Hepatocyte (in vitro differentiated cells): ENCODE measurements at regions not wholly inside any gene's neighbourhood (a gene's known extent, or its start where the extent isn't known, plus 50 kb on each side); places are given as distances from the start of the nearest gene placed in this dataset.

ENCODE experiments used
- DNase-seq: peaks from one replicate; pipeline ENCODE4 v3.0.0-alpha.2; 2016; ENCODE audit warnings: low spot score
- H2AFZ ChIP-seq: fragments of 200-600 bp; sonication (generic); 2 replicates; pipeline ENCODE4 v1.6.0; 2016; ENCODE audit warnings: antibody characterized with exemption, mild to moderate bottlenecking
- H3K27ac ChIP-seq: fragments of 200-600 bp; sonication (generic); 2 replicates; pipeline ENCODE4 v1.5.1; 2016; ENCODE audit warnings: mild to moderate bottlenecking
- H3K27me3 ChIP-seq: fragments of 200-600 bp; sonication (generic); 2 replicates; pipeline ENCODE4 v1.6.1; 2016
- H3K36me3 ChIP-seq: fragments of 200-600 bp; sonication (generic); replicated peaks from 2 replicates; pipeline ENCODE4 v1.5.1; 2016; ENCODE audit warnings: low read depth; ENCODE audit not compliant: insufficient read depth
- H3K4me1 ChIP-seq: fragments of 200-600 bp; sonication (generic); 2 replicates; pipeline ENCODE4 v1.5.1; 2016; ENCODE audit warnings: mild to moderate bottlenecking, moderate library complexity; ENCODE audit not compliant: insufficient read depth
- H3K4me2 ChIP-seq: fragments of 200-600 bp; sonication (generic); 2 replicates; pipeline ENCODE4 v1.6.0; 2016
- H3K4me3 ChIP-seq: fragments of 200-600 bp; sonication (generic); 2 replicates; pipeline ENCODE4 v1.5.1; 2016; ENCODE audit warnings: mild to moderate bottlenecking
- H3K79me2 ChIP-seq: fragments of 200-600 bp; sonication (generic); 2 replicates; pipeline ENCODE4 v1.6.0; 2017; ENCODE audit warnings: mild to moderate bottlenecking
- H3K9me2 ChIP-seq: fragments of 200-600 bp; sonication (generic); replicated peaks from 2 replicates; pipeline ENCODE4 v1.6.0; 2017; ENCODE audit warnings: mild to moderate bottlenecking; ENCODE audit not compliant: insufficient read depth
- H3K9me3 ChIP-seq: fragments of 200-600 bp; sonication (generic); 2 replicates; pipeline ENCODE4 v1.5.1; 2016; ENCODE audit warnings: low read depth, mild to moderate bottlenecking
- H4K20me1 ChIP-seq: fragments of 200-600 bp; sonication (generic); 2 replicates; pipeline ENCODE4 v1.6.0; 2016; ENCODE audit warnings: mild to moderate bottlenecking; ENCODE audit not compliant: insufficient read depth, poor library complexity, severe bottlenecking
- CTCF ChIP-seq: fragments of 200-600 bp; sonication (generic); IDR thresholded peaks from 2 replicates; pipeline ENCODE4 v1.5.1; 2016; ENCODE audit warnings: antibody characterized with exemption, mild to moderate bottlenecking; ENCODE audit not compliant: poor library complexity
- EZH2 ChIP-seq: fragments of 200-600 bp; sonication (generic); IDR thresholded peaks from 2 replicates; pipeline ENCODE4 v1.6.1; 2016; ENCODE audit warnings: antibody characterized with exemption, mild to moderate bottlenecking, borderline replicate concordance
- EZH2phosphoT487 ChIP-seq: fragments of 200-600 bp; sonication (generic); IDR thresholded peaks from one replicate; pipeline ENCODE4 v1.6.1; 2018; ENCODE audit warnings: antibody characterized with exemption, mild to moderate bottlenecking, low read depth, moderate library complexity; ENCODE audit not compliant: unreplicated experiment, severe bottlenecking
- WGBS: methylation state at CpG from one replicate; pipeline ENCODE4 v1.1.6; 2016; ENCODE audit warnings: low lambda C conversion rate; ENCODE audit errors: missing lambda C conversion rate; 5-methylcytosine and 5-hydroxymethylcytosine counted together

- Histone ChIP-seq H3K9me3 (no peaks in the 10 kb centered on the region), H3K27ac (no peak overlapping the region), H3K27me3 (no peaks in the 10 kb centered on the region), H3K4me3 (no peak overlapping the region), H3K79me2 (no peaks in the 10 kb centered on the region), H3K36me3 (no peaks in the 10 kb centered on the region), H3K4me1 (no peaks in the 10 kb centered on the region), H3K9me2 (no peaks in the 10 kb centered on the region), H3K4me2 (no peak overlapping the region), H4K20me1 (no peaks in the 10 kb centered on the region), H2AFZ (no peak overlapping the region)
- TF ChIP-seq EZH2phosphoT487 (no peak), CTCF (no peak), EZH2 (no peak)
- no peak for DNase-seq
- 65% methylated on average over 2 of the region's 2 CpGs for WGBS
Observed at GRCh38 chr10:55183993-55184392, 383.0 kb upstream of the PCDH15 start.

DNA sequence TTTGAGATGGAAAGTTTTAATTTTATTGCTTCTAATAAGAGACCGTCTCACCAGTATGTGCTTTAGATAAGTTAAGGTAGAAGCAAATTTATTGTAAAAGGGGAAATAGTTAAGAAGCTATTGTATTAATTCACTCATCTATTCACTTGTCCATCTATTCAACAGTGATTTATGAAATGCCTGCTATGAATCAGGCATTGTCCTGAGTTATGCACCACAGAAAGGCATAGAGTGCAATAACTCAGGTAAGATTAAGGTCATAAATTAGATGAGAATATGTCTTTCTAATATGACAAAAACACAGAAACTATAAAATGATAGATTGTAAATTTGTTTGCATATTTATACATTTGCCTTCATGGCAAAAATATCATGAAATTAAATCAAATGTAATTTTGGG lies 379.3 kb upstream of the PCDH15 start:
- 93% methylated on average over 1 of the region's 1 CpG for WGBS
- TF ChIP-seq CTCF, result no peak
- no peak for TF ChIP-seq EZH2phosphoT487
- TF ChIP-seq EZH2, result no peak
- H3K9me3 ChIP-seq, result no peaks in the 10 kb centered on the region

GRCh38 chr10:55174419-55174818 lies 373.4 kb upstream of the PCDH15 start:
- Histone ChIP-seq H4K20me1 (no peaks in the 10 kb centered on the region), H3K4me1 (no peaks in the 10 kb centered on the region), H3K27ac (no peak overlapping the region), H3K27me3 (peaks cover under 1% of the 10 kb centered on the region), H2AFZ (no peak overlapping the region), H3K9me3 (no peaks in the 10 kb centered on the region), H3K79me2 (no peaks in the 10 kb centered on the region), H3K9me2 (no peaks in the 10 kb centered on the region), H3K4me2 (no peak overlapping the region), H3K36me3 (no peaks in the 10 kb centered on the region), H3K4me3 (no peak overlapping the region)
- TF ChIP-seq CTCF, result no peak
- TF ChIP-seq EZH2phosphoT487, result no peak
- 47% methylated on average over 4 of the region's 4 CpGs for WGBS
- no peak for DNase-seq

More for the DNA sequence above, 379.3 kb upstream of the PCDH15 start:
- H3K79me2 ChIP-seq, result no peaks in the 10 kb centered on the region
- no peaks in the 10 kb centered on the region for H3K36me3 ChIP-seq
- no peak overlapping the region for H3K4me2 ChIP-seq
- no peak overlapping the region for H3K27ac ChIP-seq
- no peaks in the 10 kb centered on the region for H3K27me3 ChIP-seq
- no peak overlapping the region for H3K4me3 ChIP-seq
- no peaks in the 10 kb centered on the region for H3K4me1 ChIP-seq
- H3K9me2 ChIP-seq, result no peaks in the 10 kb centered on the region
- H4K20me1 ChIP-seq, result no peaks in the 10 kb centered on the region
- no peak for DNase-seq
- no peak overlapping the region for H2AFZ ChIP-seq

- H2AFZ ChIP-seq, result no peak overlapping the region
- no peaks in the 10 kb centered on the region for H3K36me3 ChIP-seq
- no peaks in the 10 kb centered on the region for H3K79me2 ChIP-seq
- no peaks in the 10 kb centered on the region for H3K9me3 ChIP-seq
- no peaks in the 10 kb centered on the region for H3K4me1 ChIP-seq
- 97% methylated on average over 1 of the region's 1 CpG for WGBS
- H3K27me3 ChIP-seq, result peaks cover 2% of the 10 kb centered on the region
- TF ChIP-seq CTCF (no peak), EZH2 (no peak), EZH2phosphoT487 (no peak)
- H3K4me3 ChIP-seq, result no peak overlapping the region
- no peak overlapping the region for H3K4me2 ChIP-seq
- H3K9me2 ChIP-seq, result no peaks in the 10 kb centered on the region
- H3K27ac ChIP-seq, result no peak overlapping the region
- H4K20me1 ChIP-seq, result no peaks in the 10 kb centered on the region
- no peak for DNase-seq
Observed at GRCh38 chr10:55169493-55169892, 368.5 kb upstream of the PCDH15 start.
